Lower leg skin (tissue), 4 donors: ENCODE measurements at regions not wholly inside any gene's neighbourhood (a gene's known extent, or its start where the extent isn't known, plus 50 kb on each side); places are given as distances from the start of the nearest gene placed in this dataset.
"Not testable (repeated sequence)": the region's sequence is repeated elsewhere in the genome, so short reads cannot be mapped to it uniquely, and the experiment has no call there.

Experiments used
- DNase-seq, 2 donors: peaks; one replicate each; pipeline ENCODE4 v3.0.0-alpha.2; 2019; ENCODE audit warnings: low spot score in 2 of 2
- H3K4me3 ChIP-seq: fragments of 200-600 bp; sonication (generic); 2 replicates; pipeline ENCODE4 v1.5.1; 2017; ENCODE audit warnings: mild to moderate bottlenecking, low read depth; ENCODE audit not compliant: poor library complexity, severe bottlenecking
- POLR2A ChIP-seq, 2 donors: fragments of 450-650 bp; IDR thresholded peaks; one replicate each; pipeline ENCODE4 v1.6.1; 2016 to 2017; ENCODE audit warnings: antibody characterized with exemption in 2 of 2, mild to moderate bottlenecking in 1 of 2, moderate library complexity in 1 of 2
- WGBS, 2 donors: methylation state at CpG; one replicate each; pipeline ENCODE4 v1.1.5; 2018; 5-methylcytosine and 5-hydroxymethylcytosine counted together
- intact Hi-C: fragments of 100-400 bp; cut with DNase I; formaldehyde crosslinking; loops from one replicate; pipeline ENCODE4 v1.15.0; 2023; ENCODE audit warnings: low total_unique reads
- TF ChIP-seq, protein P1 (sequence below), 3 donors: fragments of 450-650 bp; IDR thresholded peaks; one replicate each; pipeline ENCODE4 v1.5.1; 2016; ENCODE audit warnings: antibody characterized with exemption in 3 of 3, mild to moderate bottlenecking in 3 of 3, moderate library complexity in 2 of 3

DNA sequence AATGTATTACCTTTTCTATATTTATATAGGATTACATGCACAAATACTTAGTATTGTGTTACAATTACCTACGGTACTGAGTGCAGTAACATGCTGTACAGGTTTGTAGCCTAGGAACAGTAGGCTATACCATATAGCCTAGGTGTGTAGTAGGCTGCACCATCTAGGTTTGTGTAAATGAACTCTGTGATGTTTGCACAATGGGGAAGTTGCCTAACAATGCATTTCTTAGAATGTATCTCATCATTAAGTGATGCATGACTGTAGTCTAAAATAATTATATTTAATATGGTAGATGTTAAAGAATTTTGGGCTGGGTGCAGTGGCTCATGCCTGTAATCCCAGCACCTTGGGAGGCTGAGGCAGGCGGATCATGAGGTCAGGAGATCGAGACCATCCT is 281.0 kb downstream of the KLF13 start:
- H3K4me3 ChIP-seq: no peak overlapping the region
- DNase-seq: no peak
- WGBS, 2 donors: 92% methylated on average over 3 of the region's 3 CpGs
- TF ChIP-seq POLR2A (IDR thresholded peaks at IDR 0.05): no peak
- TF ChIP-seq, protein P1, sequence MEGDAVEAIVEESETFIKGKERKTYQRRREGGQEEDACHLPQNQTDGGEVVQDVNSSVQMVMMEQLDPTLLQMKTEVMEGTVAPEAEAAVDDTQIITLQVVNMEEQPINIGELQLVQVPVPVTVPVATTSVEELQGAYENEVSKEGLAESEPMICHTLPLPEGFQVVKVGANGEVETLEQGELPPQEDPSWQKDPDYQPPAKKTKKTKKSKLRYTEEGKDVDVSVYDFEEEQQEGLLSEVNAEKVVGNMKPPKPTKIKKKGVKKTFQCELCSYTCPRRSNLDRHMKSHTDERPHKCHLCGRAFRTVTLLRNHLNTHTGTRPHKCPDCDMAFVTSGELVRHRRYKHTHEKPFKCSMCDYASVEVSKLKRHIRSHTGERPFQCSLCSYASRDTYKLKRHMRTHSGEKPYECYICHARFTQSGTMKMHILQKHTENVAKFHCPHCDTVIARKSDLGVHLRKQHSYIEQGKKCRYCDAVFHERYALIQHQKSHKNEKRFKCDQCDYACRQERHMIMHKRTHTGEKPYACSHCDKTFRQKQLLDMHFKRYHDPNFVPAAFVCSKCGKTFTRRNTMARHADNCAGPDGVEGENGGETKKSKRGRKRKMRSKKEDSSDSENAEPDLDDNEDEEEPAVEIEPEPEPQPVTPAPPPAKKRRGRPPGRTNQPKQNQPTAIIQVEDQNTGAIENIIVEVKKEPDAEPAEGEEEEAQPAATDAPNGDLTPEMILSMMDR (IDR thresholded peaks at IDR 0.05): no peak
- intact Hi-C loops: no loop called here

GRCh38 chr15:31609258-31609681 is 282.6 kb downstream of the KLF13 start:
- intact Hi-C loops: no loop called here
- DNase-seq: no peak
- no peak overlapping the region for H3K4me3 ChIP-seq
- TF ChIP-seq, protein P1 (IDR thresholded peaks at IDR 0.05): no peak
- TF ChIP-seq POLR2A (IDR thresholded peaks at IDR 0.05): no peak
- WGBS, 2 donors: 57 to 60% methylated on average over 6 of the region's 6 CpGs

DNA sequence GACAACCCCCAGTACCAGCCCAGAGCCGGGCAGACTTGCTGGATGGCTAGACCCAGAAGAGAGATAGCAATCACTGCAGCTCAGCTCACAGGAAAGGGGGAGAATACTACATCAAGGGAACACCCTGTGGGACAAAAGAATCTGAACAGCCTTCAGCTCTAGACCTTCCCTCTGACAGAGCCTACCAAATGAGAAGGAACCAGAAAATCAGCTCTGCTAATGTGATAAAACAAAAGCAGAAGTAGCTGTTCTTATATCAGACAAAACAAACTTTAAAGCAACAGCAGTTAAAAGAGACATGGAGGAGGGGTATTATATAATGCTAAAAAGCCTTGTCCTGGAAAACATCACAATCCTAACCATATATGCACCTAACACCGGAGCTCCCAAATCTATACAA is 283.3 kb downstream of the KLF13 start:
- no peak for TF ChIP-seq POLR2A (IDR thresholded peaks at IDR 0.05)
- TF ChIP-seq, protein P1 (IDR thresholded peaks at IDR 0.05): no peak
- intact Hi-C loops: no loop called here
- DNase-seq: no peak
- no peak overlapping the region for H3K4me3 ChIP-seq
- WGBS, 2 donors: 80 to 85% methylated on average over 2 of the region's 2 CpGs

GRCh38 chr15:31615643-31616415 is 289.2 kb downstream of the KLF13 start:
- DNase-seq: no peak
- WGBS, 2 donors: 80 to 83% methylated on average over 9 of the region's 9 CpGs
- intact Hi-C loops: no loop called here
- H3K4me3 ChIP-seq: no peak overlapping the region
- TF ChIP-seq, protein P1 (IDR thresholded peaks at IDR 0.05): no peak
- no peak for TF ChIP-seq POLR2A (IDR thresholded peaks at IDR 0.05)

GRCh38 chr15:31623297-31623696 is 296.7 kb downstream of the KLF13 start:
- H3K4me3 ChIP-seq, DNase-seq, intact Hi-C loops: not testable (repeated sequence)
- 90% methylated on average over 11 of the region's 11 CpGs for WGBS, 2 donors

DNA sequence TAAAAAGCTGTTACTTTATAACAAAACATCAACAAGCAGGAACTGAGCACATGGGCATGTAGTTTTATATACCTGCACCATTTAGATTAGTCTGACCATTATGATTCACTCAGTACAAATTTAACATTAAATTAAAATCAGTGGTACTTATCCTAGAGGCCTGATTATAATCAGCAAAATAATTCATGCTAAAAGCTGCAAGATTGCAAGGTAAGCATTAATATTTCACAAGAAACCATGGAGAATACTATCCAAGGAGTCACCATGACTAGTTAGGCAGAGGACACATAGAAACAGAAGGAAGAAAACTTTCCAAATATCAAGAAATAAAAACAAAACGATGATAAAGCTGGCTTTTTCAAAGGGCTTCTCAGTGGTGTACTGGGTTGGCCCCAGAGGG is 297.5 kb downstream of the KLF13 start:
- intact Hi-C loops, DNase-seq, H3K4me3 ChIP-seq: not testable (repeated sequence)
- 75 to 86% methylated on average over 1 of the region's 1 CpG for WGBS, 2 donors

- intact Hi-C loops, DNase-seq, H3K4me3 ChIP-seq: not testable (repeated sequence)
- 54 to 58% methylated on average over 6 of the region's 6 CpGs for WGBS, 2 donors
Observed at GRCh38 chr15:31635715-31636114, 309.1 kb downstream of the KLF13 start.

- 42 to 68% methylated on average over 1 of the region's 1 CpG for WGBS, 2 donors
- intact Hi-C loops, H3K4me3 ChIP-seq, DNase-seq: not testable (repeated sequence)
Observed at GRCh38 chr15:31636911-31637310, 310.3 kb downstream of the KLF13 start.

- DNase-seq, H3K4me3 ChIP-seq, intact Hi-C loops: not testable (repeated sequence)
- 75 to 77% methylated on average over 4 to 5 of the region's 5 CpGs for WGBS, 2 donors
Observed at GRCh38 chr15:31643955-31644354, 317.3 kb downstream of the KLF13 start.

DNA sequence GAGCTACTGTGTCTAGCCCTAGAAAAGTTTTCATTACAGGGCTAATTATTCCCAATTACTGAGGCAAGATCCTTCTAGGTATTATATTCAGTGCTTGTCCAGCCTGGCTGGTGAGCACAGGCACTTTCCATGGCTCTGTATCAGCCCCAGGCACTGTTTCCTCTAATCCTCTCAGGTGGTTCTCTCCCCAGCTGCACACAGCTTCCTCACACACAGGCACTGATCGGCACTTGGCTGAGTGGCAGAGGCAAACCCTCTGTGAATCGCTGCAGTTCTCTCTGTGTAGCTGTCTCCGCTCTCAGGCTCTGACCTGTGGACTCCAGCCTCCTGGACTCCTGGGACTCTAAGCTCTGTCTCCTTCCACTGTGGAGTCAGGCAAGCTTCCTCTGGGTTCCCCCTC is 318.1 kb downstream of the KLF13 start:
- intact Hi-C loops, H3K4me3 ChIP-seq, DNase-seq: not testable (repeated sequence)
- 46 to 71% methylated on average over 3 of the region's 3 CpGs for WGBS, 2 donors

DNA sequence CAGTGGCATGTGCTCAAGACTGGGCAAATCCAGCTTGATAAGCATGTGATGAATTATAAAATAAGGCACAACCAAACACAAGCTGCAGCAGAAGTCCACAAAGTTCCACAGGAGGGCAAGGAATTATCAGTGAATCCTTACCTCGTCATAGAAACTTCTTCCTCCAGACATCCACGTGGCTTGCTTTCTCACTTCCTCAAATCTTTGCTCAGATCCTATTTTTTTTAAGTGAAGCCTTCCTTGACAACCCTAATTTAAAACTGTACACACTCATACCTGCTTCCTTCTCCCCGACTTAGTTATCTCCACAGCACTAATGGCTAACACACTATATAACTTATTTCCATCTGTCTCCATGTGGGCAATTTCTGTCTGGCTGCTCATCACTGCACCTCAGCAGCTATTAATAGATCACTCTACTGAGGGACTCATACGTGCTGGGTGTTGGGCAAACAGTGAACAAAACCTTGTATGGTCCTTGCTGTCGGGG is 320.7 kb downstream of the KLF13 start:
- DNase-seq, H3K4me3 ChIP-seq, intact Hi-C loops: not testable (repeated sequence)
- WGBS, 2 donors: 74 to 79% methylated on average over 3 of the region's 5 CpGs
